NCI-H82 (cell line): ENCODE measurements at regions not wholly inside any gene's neighbourhood (a gene's known extent, or its start where the extent isn't known, plus 50 kb on each side); places are given as distances from the start of the nearest gene placed in this dataset.
"Not testable (repeated sequence)": the region's sequence is repeated elsewhere in the genome, so short reads cannot be mapped to it uniquely, and the experiment has no call there.

ENCODE experiments used
- DNase-seq: peaks from one replicate; lab custom pipeline; 2025; lab: John Stamatoyannopoulos, UW

DNA sequence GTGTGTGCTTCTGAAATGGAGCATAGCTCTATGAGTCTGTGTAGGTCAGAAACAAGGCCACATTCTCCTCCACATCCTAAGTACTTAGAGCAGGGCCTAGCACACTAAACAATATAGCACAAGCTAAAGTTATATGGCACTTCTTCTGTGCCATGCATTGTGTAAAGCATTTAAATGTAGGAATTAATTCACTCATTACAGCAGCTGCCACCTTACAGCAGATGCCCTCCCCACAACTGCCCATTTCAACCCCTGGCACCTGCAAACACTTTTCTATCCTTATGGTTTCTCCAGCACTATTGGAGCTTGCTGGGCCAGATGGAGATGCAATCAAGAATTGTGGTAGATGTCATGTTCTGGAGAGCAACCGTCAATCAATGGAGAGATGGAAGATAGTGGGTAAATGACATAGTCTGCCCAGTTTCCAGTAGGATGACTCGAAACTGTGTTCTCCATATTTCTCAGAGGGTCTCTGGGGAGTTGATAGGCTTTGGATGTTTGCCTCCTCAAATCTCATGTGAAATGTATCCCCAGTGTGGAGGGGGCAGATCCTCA, 373.7 kb downstream of the DOK5 start:
- peak; percentile 32 for DNase-seq

DNA sequence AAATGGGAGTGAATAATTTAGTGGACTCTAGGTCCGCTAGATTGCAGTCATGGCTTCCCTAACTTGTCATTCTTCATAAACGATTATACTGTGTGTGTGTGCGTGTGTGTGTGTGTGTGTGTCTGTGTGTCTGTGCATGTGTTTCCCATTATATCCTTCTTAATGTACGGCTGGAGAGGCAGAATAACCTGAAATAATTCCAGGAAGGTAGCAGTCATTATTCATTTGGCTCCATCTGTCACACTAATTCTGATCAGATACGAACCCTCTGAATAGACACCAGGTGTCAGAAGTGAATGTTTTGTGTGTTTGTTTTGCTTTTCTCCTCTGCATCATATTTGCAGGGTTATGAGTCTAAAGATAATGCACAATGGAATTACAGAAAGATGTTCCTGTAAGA, 372.9 kb downstream of the DOK5 start:
- DNase-seq, result peak; percentile 60

DNA sequence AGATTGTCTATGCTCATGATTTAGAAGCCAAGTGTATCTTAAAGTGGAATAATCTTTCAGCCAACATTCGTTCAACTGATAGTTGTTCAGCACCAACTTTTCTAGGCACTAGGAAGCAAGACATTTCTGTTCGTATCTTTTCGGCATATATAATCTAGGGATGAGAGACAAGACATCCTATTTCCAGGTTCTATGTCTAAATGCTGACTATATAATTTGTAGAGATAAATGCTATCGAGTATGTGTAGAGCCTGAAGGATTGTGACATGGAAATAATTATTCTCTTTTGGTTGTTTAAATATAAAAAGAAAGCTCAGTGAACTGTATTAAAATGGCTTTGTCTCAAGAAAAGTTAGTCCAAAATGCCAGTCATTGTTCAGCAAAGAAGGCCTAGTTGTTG, 371.6 kb downstream of the DOK5 start:
- no peak for DNase-seq

DNA sequence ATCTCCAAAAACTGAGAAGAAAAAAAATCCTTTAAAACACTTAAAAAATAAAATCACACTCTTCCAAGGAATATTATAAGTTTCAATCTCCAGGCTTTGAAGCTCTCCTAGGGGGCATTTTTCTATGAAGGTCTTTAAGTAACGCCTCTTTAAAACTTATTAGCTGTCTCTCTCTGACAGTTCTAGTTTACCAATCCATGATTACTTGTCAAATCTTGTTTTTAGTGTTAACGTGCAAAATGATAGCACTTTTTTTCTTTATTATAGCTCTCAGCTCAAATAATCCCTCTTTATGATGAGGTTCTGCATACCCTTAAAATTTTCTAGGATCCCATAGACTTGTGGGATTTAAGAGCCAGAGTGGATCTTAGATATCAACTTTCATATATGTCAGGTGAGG, 369.0 kb downstream of the DOK5 start:
- no peak for DNase-seq

DNA sequence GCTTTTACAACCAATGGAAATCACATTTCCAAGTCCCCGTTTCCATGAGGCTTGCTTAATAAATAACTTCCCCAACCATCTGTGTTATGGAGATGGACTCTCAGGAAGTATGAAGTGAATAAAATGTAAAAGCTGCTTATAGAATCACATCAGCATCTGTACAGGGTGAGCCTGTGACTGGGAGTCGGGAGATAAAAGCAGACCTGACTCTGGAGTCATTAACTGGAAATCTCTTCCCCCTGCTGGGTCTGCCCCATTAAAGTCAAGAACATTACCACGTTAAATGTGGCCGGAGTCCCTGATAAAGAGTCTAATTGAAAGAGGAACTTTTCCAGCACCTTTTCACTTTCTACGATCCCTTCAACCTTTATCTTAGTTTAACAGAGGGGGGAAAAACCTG, 368.5 kb downstream of the DOK5 start:
- DNase-seq, result peak; percentile 55

DNA sequence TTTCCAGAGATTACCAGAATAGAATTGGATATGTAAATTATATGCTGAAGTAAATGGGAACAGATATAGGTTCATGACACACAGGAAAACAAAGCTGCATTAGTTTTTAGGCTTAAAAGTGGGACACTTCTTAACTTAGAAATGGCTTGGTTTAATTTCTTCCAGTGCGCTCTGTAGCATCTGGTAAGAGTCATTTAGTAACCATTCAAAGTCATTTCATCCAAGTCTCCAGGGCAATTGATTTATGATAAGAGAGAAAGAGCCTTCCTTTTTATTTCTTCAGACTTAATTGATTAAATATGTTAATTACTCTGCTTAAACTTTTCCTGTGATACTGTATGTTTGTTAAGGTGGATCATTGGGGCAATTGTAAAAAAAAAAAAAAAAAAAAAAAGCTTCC, 368.0 kb downstream of the DOK5 start:
- DNase-seq, result no peak

DNA sequence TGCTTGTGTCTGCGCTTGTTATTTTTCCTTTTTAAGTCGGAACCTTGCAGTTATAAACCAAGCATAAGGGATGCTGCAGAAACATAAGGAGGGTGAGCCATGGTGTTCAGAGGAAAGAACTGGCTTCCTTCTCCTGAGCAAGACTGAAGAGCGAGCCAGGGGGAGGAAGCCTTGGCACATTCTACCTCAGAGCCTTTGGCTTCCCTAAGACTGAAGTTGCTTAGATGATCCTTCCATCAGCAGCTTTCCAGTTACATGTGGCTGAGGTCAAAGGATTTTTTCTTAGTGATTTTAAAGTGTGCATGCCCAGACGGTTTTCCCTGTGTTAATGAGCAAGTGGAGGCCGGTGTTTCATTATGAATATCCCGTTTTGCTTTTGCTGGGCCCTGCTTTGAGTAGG, 363.8 kb downstream of the DOK5 start:
- DNase-seq, result no peak

DNA sequence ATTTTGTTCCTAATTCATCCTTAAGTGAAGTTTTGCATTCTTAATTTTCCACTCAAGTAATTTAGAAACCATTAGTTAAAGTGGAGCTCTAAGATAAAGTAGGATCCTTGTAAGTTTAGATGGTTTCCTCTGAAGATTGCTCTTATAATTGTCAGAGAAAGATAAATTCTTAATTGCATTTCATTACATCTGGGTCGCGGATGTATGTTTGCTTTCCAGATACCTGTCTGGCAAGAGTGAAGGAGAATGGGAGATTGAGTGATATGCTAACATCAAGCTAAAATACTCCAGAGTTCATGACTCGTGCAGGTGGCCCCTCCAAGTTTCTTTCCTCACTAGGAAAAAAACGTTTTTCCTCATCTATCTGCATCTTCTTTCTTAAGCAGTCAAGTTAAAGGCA, 361.8 kb downstream of the DOK5 start:
- DNase-seq, result no peak

DNA sequence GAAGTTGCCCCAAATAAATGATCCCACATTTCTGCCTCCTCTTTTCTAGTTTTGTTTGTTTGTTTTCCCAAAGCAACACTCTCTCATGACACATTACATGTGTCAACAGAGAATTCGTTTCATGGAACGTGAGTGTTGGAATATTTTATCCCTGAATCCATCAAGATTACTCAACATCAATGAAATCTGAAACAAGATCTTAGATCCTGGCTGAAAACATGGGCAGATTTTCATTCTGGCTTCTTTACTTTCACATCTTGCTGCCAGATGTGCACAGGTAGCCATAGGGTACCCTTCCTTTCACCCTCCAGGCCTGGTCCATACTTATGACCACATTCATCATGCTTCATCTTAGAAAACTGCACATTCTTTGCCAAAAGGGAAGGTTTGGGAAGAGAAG, 347.0 kb downstream of the DOK5 start:
- no peak for DNase-seq

DNA sequence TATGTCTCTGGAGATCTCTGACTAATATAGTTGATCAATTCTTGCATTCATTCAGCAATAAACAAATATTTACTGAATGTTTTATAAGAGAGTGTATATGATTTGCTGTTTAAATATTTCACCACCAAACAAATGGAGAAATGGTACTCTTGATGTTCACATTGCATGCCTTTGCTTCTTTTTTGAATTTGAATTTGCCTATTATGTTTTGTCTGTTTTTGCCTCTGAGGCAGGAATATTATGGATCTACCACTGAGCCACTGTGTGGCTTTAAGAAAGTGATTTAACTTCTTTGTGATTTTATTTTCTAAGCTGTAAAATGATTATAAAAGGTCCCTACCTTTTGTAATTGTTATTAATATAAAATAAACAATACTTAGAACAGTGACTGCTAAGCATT, 345.0 kb downstream of the DOK5 start:
- no peak for DNase-seq

DNA sequence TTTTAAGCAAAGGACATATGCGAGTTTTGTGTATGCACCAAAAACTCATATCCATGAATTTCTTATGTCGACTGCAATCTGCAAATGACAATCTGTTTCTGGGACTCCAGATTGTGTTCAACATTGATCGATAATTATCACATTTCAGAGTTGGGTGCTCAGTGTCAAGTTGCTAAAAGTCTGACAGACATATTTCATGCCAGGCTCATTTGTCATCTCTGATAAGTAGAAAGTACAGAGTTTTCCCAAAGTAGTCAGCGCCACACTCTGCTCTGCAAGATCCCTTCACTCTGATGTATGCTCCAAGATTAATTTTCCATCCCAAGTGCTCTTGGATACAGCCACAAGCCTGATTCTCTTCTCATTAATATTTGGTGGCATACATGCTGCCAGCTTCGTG, 331.1 kb downstream of the DOK5 start:
- no peak for DNase-seq

DNA sequence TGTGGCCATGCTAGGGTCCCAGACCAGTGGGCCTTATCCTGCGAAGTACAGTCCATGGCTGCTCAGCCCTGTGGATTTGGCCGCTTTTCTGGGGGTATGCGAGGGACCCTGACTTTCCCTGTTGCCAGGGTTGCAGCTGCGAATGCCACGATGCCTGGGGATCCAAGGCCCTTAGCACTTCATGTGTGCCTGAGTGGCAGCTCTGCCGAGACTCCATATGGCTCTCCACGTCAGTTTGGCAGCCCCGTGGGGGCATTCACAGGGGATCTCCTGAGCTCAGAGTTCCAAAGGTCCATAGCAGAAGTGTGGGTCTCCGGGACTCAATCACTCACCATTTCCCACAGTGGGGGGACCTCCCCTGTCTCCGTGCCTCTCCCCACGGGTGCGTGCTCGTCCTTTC, 319.5 kb downstream of the DOK5 start:
- no peak for DNase-seq

DNA sequence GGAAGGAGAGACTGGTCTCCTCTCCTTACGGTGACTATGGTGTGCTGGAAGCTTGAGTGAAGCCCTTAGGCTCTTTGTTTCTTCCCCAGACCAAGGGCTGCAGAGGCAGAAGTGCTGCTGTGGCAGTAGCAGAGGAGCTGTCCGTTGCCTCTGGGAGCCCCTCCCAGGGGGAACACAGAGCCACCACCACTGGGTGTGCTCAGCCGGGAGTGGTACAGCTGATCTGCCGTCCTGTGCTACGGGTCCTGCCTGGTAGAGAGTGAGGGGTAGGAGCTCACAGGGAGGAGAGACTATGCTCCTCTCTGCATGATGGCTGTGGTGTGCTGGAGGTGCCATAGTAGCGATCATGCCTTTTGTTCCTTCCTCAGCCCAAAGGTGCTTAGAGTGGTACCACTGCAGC, 318.7 kb downstream of the DOK5 start:
- DNase-seq, result no peak

DNA sequence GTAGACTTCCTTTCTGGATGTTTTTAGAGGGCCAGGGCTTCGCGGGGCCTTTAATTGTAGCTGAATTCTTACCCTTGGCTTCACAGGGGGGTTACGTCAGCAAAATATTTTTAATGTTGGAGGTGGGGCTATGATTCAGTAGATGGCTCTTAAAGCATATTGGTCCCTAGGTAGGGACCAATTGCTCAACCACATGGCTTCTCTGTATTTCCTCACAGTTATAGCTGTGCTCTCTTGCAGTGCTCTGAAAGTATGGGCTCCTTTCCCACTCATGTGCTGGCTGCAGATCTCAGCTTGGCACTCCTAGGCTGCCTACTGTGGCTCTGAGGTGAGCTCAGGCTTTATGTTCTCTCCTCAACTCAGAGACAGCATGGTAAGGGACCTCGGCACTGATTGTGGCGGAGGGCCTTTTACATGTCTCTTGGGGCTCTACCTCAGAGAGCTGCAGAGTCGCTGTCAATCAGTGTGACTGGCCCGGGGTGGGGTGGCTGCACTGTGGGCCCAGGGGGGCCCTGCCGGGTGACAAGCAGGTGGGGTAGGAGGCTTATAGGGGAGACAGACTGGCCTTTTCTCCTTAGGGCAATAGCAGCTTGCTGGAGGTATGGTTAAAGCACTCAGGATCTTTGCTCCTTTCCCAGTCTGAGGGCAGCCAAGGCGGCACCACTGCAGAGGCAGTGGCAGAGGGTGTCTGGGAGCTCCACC, 318.0 kb downstream of the DOK5 start:
- no peak for DNase-seq

DNA sequence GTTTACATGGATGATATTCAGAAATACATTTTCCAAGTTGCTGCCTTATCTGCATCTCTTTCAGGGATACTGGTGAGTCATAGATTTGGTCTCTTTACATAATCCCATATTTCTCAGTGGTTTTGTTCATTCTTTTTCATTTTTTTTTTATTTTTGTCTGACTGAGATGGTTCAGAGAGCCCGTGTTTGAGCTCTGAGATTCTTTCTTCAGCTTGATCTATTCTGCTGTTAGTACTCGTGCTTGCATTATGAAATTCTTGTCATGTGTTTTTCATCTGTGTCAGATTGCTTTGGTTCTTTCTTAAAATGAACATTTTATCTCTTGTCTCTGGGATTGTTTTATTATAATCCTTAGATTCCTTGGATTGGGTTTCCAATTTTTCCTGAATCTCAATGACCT, 317.3 kb downstream of the DOK5 start:
- no peak for DNase-seq

DNA sequence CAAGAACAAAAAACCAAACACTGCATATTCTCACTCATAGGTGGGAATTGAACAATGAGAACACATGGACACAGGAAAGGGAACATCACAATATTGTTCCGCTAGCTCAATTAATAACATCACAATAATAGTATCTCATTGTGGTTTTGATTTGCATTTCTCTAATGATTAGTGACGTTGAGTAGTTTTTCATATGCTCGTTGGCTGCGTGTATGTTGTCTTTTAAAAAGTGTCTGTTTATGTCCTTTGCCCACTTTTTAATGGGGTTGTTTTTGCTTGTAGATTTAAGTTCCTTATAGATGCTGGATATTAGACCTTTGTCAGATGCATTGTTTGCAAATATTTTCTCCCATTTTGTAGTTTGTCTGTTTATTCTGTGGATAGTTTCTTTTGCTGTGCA, 312.9 kb downstream of the DOK5 start:
- not testable (repeated sequence) for DNase-seq

DNA sequence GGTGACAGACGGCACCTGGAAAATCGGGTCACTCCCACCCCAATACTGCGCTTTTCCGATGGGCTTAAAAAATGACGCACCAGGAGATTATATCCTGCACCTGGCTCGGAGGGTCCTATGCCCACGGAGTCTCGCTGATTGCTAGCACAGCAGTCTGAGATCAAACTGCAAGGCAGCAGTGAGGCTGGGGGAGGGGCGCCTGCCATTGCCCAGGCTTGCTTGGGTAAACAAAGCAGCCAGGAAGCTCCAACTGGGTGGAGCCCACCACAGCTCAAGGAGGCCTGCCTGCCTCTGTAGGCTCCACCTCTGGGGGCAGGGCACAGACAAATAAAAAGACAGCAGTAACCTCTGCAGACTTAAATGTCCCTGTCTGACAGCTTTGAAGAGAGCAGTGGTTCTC, 307.4 kb downstream of the DOK5 start:
- DNase-seq, result not testable (repeated sequence)

DNA sequence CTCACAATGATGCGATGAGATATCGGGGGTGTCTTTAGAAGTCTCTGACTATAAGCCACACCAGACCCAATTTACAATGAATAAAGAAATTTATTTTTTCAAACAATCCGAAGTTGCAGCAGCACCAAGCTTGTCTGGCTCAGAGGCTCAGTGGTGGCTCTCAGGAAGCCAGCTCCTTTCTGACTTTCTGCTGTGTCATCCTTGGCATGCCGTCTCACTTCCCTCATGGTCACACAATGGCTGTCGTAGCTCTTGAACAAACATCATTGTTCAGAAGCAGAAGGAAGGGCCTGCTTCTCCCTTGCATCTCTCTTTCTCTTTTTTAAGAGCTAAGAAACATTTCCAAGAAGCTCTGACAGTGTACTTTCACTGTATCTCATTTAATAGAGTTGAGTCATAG, 299.0 kb downstream of the DOK5 start:
- no peak for DNase-seq

DNA sequence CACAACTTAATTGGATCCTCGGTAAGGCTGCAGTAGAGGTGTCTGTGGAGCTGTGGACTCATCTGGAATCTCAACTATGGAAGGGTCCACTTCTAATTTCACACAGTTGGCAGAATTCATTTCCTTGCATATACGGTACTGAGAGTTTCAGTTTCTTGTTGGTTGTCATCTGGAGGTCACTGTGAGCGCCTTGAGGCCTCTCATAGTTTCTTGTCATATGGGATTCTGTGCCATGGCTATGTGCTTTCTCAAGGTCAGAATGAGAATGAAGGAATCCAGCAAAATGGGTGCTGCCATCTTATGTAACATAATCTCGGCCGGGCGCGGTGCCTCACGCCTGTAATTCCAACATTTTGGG, 298.2 kb downstream of the DOK5 start:
- no peak for DNase-seq

DNA sequence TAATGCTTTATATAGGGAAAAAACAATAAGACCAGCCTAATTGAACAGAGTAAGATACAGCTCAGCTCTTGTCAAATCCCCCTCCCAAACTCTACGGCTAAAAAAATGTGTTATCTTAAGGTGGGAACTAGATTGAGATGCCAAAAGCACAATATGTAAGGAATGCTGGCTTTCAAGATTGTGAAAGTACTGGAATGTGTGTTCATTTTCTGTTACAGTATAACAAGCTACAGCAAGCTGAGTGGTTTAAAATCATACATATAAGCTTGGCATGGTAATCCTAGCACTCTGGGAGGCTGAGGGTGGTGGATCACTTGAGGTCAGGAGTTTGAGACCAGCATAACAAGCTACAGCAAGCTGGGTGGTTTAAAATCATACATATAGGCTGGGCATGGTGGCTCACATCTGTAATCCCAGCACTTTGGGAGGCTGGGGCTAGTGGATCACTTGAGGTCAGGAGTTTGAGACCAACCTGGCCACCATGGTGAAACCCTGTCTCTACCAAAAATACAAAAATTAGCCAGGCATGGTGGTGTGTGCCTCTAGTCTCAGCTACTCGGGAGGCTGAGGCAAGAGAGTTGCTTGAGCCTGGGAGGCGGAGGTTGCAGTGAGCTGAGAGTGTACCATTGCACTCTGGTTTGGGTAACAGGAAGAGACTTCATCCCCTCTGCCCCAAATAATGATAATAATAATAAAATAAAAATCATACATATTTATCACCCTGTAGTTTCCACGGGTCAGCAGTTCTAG, 297.7 kb downstream of the DOK5 start:
- DNase-seq, result no peak

DNA sequence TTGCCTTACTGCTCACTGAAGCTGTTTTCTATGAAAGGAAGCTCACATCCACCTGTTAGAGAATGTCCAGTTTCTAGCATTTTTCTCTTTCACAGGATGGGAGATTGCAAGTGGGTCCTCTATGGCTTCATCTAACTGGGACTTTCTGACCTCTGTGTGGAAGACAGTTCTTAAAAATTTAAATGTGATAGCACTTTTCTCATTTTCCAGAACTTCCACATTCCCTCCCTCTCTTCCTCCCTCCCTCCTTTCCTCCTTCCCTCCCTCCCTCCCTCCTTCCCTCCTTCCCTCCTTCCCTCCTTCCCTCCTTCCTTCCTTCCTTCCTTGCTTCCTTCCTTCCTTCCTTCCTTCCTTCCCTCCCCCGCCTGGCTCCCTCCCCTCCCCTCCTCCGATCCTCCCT, 291.1 kb downstream of the DOK5 start:
- no peak for DNase-seq

DNA sequence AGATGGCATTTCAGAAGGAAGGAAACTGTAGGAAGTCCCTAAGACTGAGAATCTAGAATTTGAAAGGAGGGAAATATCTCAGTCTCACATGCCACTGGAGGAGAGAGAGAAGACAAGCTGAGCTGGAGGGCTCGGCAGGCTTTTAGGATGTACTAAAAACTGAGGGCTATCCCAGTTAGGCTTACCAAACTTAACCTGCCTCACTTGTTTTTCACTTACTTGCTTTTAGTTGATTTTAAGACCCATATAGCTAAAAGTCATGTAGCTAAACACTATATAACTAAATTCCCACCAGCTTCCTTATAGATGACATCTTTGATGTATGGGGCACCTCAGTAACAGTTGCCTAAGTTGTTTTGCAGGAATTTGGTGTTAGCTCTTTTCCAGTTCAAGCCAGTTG, 288.0 kb downstream of the DOK5 start:
- DNase-seq, result no peak

DNA sequence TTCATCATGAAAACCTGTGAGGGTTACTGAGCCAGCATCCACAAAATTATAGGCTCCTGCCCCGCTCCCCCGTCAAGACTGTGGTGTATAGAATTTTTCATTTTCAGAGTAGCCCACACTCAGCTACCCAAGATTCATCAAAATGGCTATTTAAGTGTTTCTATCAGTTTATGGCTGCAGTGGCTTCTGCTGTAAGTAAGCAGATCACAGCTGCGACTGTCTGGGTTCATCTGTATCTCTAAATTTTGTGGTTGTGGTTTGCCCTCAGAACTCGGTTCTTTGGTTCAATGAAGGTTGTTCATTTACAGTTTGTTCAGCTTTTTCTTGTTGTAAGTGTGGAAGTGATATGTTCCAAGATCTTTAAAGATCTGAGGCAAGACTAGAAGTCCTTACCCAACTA, 284.2 kb downstream of the DOK5 start:
- DNase-seq, result no peak

DNA sequence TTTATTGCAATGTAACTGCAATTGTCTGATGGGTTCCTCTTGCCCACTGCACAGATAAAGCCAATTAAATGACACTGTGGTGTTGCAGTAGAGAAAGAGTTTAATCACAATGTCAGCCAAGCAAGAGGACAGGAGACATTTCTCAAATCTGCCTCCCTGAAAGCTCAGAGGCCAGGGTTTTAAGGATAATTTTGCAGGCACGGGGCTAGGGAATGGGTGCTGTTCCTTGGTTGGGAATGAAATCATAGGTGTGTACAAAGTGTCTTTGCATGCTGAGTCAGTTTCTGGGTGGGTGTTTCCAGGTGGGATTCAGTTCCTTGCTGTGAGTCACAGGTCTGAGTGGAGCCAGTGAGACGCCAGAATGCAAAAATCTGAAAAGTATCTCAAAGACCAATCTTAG, 271.4 kb downstream of the DOK5 start:
- DNase-seq, result no peak
